CD4-positive, alpha-beta T cell treated with Interleukin-1 beta for 1 hour (primary cell): ENCODE measurements at regions not wholly inside any gene's neighbourhood (a gene's known extent, or its start where the extent isn't known, plus 50 kb on each side); places are given as distances from the start of the nearest gene placed in this dataset.

Experiments used
- DNase-seq, 2 donors: peaks; one replicate each; pipeline ENCODE4 v3.0.0-alpha.2; 2020 to 2022

DNA sequence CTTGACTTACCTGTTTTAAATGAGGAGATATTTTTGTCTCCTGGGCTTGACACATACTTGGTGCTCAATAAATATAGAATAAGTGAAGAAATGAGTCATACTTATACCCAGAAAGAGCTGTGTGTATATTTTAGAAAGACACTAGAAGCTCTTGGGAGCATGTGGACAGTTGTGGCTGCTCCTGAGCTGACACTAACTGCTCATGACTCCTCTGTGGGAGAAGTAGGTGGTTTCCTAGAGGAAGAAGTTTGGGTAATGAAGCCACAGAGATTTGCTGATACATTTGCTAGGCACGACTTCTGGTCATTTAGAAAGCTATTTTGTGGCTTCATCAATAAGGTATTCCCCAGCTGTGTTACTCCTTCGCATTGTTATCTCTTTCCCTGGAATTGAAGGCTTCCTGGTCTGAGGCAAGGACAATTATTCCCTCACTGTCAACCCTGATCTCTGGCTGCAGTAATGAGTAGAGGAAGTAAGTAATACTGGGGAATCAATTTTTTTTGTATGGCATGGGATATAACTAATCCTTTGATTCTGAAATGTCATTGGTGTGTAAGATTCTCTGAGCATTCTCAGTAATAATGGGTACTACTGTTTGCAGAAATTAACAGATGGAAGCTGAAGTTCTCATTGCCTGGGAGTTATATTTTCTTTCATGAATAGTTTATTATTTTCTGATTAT is 79.6 kb upstream of the DCBLD2 start:
- DNase-seq, result no peak

DNA sequence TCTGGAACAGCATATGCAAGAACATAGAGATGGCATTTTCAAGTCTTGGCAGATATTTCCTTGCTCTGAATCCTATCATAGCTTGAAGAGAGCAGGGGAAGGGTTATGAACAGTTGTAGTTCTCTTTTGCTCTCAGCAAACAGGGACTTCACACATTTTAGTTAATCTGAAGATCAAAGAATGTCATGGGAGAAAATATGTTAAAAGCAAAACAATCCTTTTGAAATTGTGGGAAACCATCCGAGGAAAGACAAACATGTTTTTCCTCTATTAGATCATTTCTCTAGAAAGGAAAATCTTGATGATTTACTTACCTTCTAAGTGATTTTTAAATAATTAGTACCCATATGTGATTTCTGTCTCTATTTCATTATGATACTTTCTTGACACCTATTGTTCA is 77.8 kb upstream of the DCBLD2 start:
- no peak for DNase-seq

DNA sequence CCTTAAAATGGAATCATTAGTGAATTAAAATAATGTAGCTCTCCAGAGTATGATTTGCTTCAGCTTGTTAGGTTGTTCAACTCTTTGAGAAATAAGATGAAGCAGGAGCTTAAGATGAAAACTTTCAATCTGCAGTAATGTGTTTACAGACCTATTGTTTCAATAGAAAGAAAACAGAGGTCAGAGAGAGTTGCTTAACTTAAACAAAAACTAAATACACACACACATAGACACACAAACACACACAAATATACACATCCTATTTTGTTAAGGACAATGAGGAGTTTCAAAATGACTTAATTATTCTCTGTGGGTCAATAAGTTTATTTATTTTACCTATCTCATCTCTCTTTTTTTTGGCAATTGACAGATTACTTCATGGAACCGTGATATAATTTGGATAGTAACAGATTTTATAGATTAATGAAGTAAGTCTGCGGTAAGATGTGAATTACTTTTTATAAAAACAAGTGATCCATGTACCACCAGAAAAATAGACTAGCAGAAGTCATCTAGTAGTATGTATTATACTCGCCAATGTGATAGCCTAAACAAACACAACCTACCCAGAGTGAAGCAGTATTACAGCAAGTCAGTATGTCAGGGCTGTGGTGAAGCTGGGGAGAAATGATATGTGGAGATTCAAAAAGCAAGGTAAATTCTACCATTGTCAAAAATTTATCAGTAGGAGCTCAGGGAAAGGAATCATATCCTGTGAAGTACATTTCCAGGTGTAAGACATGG is 76.7 kb upstream of the DCBLD2 start:
- DNase-seq, result no peak

DNA sequence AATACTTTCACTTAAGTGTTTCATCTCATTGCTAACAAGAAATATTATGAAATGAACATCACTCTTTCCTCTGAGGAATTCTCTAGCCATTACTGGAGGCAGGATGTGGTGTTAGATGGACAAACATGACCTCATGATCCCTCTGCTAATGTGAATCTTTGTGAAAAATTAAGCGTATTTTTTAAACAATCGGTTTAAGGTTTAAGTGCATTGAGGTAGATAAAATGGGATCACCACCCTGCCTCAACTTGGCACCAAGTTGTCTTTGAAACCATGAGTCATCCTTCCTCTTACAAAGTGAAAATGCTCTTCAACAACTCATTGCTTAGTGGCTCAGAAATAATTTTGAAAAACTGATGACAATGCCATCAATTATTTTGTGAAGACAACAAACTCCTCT is 76.0 kb upstream of the DCBLD2 start:
- no peak for DNase-seq

DNA sequence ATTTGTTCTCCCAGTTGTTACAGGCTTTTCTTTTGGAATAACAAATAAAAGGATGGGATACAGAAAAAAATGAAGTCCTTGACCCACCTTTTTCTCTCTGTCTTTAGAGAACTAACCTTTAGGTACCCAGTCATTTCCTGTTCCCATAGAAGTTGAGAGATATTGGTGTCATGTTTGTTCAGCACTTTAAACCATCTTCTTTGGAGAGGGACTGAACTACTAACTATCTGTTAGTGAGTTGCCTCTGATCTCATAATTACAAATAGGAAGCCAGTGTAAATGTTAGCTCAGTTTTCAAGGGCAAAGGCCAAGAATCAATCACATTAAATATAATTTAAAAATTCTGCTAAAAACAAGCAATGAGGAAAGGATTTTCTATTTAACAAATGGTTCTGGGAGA is 72.9 kb upstream of the DCBLD2 start:
- DNase-seq, result no peak

DNA sequence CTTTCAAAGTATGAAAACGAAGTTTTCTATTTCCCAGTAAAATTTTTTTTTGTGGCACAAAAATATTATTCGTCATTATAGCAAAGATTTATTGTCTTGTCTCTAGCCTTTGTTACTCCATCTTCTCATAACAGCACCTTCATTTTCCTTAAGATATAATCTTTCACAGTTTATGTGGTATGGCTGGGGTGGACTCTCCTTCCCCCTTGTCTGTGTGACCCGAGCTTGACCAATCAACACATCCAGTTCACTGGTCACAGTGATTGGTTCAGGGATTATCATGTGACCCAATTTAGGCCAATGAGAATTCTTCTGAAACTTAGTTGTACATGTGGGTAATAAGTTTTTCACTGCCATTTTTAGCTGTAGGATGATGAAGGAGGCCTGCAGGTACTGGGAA is 71.2 kb upstream of the DCBLD2 start:
- no peak for DNase-seq

DNA sequence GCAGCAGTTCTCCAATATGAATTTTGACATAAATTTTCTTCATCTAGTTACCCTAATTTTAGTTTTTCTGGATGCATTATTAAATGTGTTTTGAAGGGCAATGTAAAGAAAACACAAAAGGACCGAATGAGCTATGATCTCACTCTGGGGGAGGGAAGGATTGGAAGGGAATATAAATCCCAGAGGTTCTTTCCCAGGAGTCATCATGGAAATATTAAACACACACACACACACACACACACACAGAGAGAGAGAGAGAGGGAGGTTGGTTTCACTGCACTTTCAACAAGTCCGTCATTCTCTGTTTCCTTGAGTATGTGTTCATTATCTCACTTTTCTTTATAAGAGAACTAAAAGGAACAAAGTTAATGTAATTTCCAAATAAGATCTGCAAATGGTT is 70.7 kb upstream of the DCBLD2 start:
- DNase-seq, result no peak

DNA sequence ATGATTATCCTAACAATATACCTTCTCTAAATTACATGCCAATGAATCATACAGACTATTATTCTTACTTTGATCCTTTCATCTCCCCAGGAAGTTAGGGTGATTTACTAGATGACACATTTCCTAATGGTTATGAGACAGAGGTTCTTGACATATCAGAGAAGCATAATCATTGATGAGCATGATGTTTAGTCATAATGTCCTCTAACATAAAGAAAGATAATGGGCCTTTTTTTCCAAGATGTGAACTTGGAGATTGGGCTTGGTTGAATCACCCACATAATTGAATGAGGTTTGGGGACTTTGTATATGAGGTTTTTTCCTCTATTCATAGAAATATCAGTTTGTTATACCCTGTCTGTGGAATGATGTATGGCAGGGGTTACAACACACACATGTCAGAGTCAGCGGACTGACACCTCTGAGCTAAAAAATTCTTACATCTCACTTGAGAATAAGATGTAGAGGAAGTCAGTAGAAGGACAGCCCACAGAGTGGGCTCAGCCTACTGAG is 69.7 kb upstream of the DCBLD2 start:
- no peak for DNase-seq

DNA sequence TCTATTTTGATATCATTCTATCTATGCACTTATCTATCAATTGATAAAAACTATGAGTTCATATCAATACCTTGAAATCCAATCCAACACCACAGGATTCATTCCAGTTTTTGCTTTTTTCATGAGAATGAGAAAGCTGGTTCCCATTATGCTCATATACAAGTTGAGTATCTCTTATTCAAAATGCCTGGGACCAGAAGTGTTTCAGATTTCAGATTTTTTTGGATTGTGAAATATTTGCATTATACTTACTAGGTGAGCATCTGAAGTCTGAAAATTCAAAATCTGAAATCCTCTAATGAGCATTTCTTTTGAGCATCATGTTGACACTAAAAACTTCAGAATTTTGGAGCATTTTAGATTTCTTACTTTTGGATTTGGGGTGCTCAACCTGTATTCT is 67.8 kb upstream of the DCBLD2 start:
- no peak for DNase-seq

DNA sequence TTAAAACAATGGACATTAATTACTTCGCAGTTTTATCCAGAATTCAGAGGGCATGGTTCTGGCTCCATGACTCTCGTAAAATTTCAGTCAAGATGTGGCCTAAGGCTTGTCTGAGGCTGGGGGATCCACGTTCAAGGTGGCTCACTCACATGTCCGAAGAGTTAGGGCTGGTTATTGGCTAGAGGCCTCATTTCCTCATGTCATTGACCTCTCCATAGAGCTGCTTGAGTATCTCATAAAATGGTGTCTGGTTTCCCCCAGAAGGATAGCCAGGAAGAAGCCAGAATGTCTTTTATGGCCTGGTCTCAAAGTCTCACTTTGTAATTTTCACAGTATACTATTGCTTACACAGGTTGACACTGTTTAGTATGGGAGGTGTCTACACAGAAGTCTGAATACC is 67.3 kb upstream of the DCBLD2 start:
- no peak for DNase-seq

DNA sequence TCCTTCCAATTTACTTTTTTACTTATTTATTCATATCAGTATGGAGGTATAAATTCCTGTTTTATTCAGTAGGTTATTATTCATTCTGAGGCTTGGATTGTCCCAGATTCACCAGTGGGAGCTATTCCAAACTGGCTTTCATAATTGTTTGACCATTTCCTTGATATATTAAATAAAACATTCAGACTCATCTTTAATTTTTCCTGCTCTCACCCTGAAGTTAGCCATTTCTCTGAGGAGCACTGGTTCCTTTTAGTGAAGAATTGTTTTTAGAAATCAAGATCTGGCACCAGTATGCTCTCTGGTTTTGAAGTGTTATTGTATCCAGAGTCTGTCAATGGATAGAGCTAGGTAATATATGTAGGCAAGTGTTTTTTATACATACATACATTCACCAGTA is 66.9 kb upstream of the DCBLD2 start:
- no peak for DNase-seq

DNA sequence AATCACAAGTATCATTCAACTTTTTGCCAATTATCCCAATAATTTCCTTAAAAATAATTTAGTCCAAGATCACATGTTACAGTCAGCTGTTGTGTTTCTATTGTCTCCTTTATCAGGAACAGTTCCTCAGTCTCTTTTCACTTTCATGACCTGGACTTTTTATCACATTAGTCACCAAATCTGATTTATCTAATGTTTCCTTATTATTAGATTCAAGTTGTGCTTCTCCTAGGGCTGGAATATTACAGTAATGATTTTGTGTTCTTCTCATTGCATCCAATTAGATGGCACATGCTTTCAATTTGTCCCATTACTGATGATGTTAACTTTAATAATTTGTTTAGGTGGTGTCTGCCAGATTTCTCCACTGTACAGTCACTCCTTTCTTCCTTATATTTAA is 66.3 kb upstream of the DCBLD2 start:
- no peak for DNase-seq

DNA sequence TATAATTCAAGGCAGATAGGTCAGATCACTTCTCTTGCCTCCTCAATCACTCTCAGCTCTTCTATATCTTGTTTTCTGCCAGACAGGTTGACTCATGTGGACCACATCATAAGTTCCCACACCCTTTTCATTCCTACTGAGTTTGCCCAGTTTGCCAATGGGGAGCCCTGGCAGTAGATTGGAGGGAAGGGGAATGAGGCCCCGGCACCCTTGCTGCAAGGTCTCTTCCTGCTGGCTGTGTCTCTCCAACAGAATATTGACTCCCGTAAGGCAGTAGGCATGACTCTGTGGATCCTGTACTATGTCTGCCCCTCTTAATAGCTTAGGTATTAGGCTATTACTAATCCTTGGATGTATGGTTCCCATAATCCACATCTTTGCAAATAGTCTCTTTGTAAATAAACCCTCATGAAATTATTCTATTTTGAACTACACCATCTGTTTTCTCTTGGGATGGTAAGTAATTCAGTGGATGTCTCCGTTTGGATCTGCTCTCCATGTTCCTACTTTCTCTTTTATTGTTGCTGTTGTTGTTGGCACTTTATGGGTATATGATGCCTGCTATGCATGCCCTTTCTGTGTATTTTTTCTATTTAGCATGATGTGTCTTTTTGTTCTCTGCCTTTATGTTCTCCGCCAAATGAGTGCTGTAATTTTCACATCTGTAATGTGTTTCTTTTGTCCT is 65.5 kb upstream of the DCBLD2 start:
- DNase-seq, result no peak

DNA sequence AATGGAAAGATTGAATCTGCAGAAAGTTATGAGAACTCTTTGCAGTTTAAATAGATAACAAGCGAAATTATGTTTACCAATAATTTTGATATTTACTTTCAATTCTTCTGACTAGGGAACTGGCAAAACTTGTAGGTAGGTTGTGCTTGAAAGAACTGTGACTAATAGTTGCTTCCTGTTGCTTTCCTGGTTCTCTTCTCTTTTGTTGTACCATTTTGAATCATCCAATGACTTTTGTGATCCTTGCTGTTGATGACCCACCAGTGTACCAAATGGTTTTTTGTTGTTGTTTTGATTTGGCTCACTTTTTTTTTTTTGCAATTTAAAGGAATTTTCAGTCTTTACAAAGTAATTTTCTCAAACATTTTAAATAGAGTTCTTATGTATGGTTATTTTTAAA is 64.9 kb upstream of the DCBLD2 start:
- DNase-seq, result no peak

DNA sequence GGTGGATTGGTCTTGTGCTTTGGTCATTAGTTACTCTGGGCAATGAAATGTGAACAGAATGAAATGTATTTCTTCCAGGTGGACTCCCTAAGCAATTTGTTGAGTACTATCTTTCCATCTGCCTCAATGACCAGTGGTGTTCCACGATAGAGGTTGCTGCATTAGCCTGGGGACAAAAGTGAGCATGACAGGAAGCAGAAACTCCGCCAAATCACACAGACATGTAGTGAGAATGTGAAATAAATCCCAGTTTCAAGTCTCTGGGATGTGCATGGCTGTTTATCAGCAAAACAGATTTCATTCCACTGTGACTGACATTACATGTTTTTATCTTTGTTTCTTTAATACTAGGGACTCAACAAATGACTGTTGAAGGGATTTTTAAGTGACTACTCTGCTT is 63.3 kb upstream of the DCBLD2 start:
- no peak for DNase-seq

DNA sequence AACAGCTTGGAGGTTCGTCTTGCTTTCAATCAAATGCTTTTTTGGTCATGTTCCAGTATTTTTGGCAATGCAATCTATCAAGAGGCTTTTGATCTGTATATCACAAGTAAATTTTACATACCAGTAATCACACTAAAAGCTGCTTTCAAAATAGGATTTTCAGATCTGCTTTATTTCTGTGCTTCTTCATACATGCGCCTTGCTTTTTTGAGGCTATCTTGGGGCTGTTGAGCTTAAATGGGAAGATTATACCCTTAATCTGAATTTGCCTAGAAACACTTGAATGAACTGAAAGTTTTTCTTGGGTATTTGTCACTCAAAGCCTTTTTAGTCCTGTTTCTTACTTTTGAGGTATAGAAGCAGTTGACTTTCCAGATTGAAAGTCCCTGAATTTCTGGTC is 62.1 kb upstream of the DCBLD2 start:
- DNase-seq, result no peak

DNA sequence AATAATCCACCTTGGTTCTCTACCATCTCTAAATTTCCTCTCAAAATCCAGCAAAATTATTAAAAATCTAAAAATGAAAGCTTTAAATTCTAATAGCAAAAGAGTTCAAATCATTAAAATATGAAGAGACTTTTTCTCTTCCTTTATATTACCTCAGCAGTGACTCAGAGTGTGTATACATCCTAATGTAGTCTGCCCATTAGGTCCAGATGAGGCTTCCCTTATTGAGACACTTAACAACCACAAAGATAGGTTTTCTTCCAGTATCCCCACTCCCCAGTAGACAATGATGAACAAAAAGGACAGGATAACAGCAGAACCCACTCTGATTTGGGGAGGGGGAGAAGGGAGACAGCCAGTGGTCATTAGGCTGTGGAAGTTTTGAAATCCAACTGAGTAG is 61.5 kb upstream of the DCBLD2 start:
- no peak for DNase-seq

DNA sequence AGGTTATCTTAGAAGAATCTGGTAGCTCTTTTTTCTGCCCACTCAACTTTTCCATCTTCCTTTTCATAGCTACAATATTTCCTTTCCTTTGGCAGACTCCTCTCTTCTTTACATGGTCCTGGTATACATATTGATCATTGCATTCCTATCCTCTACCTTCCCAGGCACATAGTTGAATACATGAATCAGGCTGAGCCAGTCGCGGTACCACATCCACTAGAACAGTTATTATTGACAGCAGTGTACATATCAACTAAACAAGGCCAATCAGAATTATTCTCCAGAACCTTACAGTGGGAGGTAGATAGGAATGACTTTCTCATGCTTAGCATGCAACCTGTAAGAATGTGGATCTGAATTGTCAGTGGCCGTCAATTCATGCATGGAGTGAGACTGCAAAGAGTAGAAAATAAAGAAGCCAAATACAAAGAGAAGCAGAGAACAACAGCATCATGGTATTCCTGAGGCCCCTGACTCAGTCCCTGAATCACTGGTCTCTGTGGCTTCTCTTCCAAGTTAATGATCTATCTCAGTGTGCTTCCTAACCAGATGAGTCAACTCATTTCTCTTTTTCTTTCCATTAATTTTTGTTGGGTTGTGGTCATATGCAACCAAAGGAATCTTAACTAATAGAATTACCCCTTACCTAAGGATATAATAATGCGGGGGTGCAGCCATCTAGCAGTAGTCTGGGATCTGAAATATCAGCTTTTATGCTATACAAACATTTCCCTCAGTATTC is 60.9 kb upstream of the DCBLD2 start:
- no peak for DNase-seq

DNA sequence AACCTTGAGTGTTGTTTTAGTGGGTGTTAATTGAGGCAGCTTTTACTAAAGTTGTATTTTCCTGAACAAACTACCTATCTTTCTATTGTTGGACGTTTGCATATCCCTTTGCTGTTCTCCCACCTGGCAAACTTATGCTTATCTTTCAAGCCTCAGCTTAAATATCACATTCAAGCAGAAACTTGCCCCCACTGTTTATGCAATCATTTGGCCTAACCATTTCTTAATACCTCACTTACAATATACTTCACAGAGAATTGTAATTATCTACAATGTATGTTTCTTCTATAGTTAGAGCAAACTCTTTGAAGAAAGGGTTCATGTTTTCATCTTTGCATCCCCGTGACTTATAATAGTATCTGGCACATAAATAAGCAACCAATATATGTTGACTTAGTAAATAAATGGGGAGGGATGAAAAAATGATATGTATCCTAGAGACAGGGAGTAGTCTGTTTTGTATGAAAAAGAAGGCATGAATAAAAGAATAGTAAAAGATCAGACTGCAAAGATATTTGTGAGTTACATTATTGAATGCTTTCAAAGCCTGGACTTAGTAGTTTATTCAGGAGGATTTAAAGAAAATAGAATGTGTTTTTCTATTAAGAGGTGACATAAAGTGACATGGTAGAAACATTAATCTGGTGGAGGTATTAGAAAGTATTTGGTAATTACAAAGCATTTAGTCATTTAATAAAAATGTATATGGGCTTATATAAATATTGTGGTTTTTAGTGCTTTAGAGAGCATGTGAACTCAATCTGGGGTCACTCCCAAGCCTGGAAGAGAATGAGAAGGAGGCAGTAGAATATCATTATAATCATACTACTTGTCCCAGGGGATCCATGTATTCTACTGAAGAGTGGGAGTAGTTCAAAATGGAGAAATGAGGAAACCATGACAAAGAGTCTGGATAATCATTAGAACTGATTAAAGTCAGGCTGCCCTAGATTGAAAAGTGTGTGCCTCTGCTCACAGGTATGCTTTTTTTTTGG is 60.0 kb upstream of the DCBLD2 start:
- no peak for DNase-seq

DNA sequence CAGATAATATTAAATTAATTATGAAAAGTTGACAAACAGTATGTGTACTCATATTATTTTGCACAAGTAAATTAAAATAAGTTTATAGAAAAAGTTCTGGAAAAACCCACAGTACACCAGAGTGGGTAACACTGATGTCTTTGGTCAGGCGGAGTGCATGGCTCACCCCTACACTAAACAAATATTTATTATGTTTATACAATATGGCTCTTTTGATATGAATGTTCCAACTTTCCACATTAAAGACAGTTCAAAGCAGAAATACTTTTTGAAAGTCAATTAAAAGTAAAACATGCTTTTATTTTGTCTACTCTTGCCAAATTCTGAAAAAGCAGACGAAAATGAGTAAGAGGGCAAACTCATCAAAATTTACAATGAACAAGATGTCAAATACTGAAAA is 56.2 kb upstream of the DCBLD2 start:
- no peak for DNase-seq

DNA sequence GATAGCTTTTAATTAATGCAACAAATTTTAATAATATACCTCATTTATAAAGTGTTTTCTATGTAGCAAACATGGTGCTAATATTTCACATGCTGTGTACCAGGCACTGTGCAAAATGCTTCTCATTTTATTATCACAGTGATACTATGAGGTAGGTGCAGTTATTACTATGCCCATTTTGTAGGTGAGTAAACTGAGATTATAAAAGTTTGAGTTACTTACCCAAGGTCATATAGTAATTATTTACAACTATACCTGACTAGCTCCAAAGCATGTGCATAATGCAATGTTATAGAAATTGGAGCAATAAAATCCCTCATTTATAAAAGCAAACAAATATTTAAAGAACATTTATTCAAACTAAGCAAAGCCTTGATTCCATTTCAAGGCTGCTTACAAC is 54.5 kb upstream of the DCBLD2 start:
- no peak for DNase-seq
